Mesenteric fat pad (tissue), 1 donor: ENCODE measurements at regions not wholly inside any gene's neighbourhood (a gene's known extent, or its start where the extent isn't known, plus 50 kb on each side); places are given as distances from the start of the nearest gene placed in this dataset.
"Not testable (repeated sequence)": the region's sequence is repeated elsewhere in the genome, so short reads cannot be mapped to it uniquely, and the experiment has no call there.

Experiments
- DNase-seq: peaks from one replicate; pipeline ENCODE4 v3.0.0-alpha.2; 2020; ENCODE audit warnings: low spot score
- donor health status: DM: yes; HTN: yes; CAD: no.

DNA sequence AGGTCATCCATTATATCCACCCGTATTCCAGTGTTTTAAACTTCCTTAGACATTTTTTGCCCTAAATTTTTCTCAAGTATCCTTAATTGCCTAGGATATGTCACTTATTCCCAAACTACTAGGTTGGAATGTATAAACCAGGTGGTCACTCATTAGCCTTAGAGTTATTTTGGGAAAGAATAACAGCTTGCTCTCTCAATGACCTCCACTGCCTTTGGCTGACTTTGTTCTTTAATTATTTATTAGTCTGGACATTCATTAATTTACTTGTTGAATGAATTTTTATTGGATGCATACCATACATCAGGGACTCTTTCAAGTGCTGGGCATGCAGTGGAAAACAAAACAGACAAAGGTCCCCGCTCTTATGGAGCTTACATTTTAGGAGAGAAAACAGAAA is 609.3 kb upstream of the IGFBP7 start:
- no peak for DNase-seq

DNA sequence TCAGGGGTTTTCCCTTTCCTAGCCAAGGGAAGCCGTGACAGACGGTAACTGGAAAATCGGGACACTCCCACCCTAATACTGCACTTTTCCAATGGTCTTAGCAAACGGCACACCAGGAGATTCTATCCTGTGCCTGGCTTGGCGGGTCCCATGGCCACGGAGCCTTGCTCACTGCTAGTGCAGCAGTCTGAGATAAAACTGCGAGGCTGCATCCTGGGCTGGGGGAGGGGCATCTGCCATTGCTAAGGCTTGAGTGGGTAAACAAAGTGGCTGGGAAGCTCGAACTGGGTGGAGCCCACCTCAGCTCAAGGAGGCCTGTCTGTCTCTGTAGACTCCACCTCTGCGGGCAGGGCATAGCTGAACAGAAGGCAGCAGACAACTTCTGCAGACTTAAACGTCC is 604.1 kb upstream of the IGFBP7 start:
- not testable (repeated sequence) for DNase-seq

DNA sequence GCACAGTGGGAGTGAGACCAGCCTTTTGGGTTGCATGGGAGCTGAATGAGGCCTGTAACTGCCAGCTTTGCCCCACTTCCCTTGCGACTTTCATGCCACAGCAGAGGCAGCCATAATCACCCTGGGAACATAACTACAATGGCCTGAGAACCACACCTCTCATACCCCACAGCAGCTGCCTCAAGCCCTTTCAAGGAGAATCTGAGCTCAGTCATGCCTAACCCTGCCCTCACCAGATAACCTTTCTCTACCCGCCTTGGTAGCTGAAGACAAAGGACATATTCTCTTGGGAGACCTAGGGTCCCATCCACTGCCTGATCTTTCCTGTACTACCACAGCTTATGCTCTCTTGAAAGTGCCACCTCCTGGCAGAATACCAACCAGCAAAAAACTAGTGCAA is 599.9 kb upstream of the IGFBP7 start:
- DNase-seq: no peak

- no peak for DNase-seq
These were observed 581.2 kb upstream of the IGFBP7 start for GRCh38 chr4:57691370-57691769.

- DNase-seq: no peak
These were observed 579.6 kb upstream of the IGFBP7 start for GRCh38 chr4:57689693-57690205.

DNA sequence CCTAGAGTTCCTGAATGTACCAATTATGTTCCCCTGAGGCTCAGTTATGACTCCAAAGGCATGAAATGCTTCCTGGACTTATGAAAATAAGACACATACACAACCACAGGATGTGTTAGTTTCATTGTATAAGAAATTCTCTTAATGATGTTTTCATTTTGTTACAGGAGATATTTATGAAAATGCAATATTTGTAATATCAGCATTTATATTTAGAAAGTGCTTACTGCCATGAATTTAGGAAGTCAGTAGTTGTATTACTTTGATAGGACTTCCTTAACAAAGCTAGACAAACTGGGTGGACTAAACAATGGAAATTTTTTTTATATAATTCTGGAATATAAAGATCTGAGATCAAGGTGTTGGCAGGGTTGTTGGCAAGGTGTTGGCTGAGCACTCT is 572.1 kb upstream of the IGFBP7 start:
- DNase-seq: no peak

- DNase-seq: no peak
These were observed 569.8 kb upstream of the IGFBP7 start for GRCh38 chr4:57679969-57680368.

DNA sequence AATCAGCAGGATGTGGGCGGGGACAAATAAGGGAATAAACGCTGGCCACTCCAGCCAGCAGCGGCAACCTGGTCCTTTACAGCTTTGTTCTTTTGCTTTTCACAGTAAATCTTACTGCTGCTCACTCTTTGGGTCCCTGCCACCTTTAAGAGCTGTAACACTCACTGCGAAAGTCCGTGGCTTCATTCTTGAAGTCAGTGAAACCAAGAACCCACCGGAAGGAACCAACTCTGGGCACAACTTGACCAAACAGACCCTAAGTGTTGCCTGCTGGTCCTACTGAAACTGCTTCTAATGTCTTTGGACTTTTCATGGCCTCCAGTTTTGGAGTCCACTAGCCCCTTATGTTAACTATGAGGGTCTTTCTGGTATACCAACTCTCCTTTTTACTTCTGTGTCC is 566.2 kb upstream of the IGFBP7 start:
- no peak for DNase-seq

DNA sequence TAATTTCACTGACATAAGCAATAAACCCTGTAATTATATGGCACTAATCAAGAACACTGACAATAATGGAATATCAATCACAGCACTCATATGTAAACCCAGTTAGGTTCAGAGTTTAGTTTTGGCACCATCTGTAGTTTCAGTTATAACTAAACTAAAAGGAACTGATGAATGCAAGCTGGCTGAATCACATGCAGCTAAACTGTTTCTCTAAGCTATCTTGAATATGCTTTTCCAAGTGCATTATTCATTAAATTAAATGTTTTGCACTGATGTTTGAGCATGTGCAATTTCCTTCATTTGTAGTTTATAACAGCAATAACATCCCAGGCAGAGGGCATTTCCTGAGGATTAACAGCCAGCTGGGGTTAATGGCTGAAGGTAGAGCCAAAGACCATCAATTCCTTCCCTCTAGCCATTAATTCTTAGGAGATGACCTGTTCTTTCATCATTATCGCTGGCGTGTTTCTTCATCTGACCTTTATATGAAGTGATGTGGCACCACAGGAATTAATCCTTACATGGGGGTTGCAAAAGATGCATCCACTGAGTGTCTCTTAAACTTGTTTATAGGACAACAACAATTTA is 562.8 kb upstream of the IGFBP7 start:
- DNase-seq: no peak

GRCh38 chr4:57668621-57669020 is 558.4 kb upstream of the IGFBP7 start:
- DNase-seq: no peak

- DNase-seq: no peak
These were observed 555.6 kb upstream of the IGFBP7 start for GRCh38 chr4:57665806-57666205.

DNA sequence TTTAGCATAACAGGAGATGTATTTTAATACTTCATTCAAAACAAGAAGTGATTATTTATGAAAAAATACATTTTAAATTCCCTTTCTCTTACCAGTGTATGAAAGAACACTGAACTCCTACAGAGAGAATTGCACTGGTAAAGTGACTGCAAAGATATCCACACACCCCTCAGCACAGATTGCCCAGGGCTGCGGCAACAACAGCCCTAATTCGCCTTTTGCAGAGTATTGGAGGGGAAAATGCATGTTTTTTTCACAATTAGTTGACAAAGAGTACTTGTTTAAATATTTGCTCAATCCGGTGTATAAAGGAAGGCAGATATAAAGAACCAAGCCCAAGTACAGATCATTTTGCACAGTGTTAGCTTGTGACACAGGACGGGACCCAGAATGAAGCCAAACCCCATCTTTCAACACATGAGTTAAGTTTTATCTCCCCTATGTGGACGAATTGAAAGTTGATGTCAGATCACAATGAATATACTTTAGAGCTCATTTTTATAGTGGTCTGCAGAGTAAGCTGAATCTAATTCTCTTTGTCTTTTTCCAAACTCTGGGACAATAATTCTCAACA is 551.4 kb upstream of the IGFBP7 start:
- DNase-seq: no peak

GRCh38 chr4:57658673-57659072 is 548.5 kb upstream of the IGFBP7 start:
- DNase-seq: no peak

DNA sequence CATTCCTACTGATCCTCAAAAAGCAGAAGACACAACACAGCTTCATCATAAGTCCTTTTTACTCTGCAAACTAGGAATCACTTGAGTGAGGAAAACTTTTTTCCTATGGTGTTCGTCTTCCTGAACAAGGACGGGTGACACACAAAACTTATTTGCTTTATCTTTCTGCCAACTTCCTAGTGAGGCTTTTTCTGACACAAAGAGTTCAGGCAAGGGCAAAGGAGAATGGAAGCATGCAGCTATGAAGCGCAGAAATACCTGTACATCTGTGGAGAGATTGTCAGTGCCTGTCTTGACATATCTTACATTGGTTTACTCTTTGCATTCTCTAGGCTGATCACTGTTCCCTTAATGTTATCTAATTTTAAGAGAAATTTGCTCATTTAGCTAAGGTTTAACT is 548.0 kb upstream of the IGFBP7 start:
- DNase-seq: no peak

GRCh38 chr4:57655342-57655741 is 545.2 kb upstream of the IGFBP7 start:
- no peak for DNase-seq

- no peak for DNase-seq
These were observed 542.6 kb upstream of the IGFBP7 start for GRCh38 chr4:57652779-57653178.

DNA sequence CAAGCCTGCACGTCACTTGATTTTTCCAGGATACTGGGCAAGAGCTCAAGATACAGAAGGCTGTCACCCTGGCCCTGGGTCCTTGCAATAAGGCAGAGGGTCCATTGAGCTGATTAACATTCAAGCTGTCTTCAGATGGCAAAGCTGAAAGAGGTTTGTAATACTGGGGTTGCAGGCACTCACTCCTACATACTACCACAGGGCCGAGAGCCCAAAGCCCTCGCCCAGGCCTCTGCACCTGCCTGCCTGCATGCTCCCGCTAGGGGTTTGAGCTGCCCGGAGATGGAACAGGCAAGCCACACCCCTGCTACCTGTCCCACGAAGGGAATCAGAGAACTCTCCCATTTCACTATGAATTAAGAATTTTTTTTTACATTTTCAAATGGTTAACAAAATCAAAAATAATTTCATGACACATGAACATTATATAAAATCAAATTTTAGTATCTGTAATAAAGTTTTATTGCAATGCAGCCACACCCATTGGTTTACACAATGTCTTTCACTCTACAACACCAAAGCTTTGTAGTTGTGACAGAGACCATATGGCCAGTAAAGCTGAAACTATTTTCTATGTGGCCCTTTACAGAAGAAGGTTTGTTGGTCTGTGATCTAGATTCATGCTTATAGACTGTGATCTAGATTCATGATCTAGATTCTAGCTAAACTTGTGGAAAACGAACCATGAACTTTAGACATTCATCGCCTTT is 530.4 kb upstream of the IGFBP7 start:
- DNase-seq: no peak

GRCh38 chr4:57639561-57640382 is 529.6 kb upstream of the IGFBP7 start:
- no peak for DNase-seq

GRCh38 chr4:57635910-57636309 is 525.7 kb upstream of the IGFBP7 start:
- no peak for DNase-seq

DNA sequence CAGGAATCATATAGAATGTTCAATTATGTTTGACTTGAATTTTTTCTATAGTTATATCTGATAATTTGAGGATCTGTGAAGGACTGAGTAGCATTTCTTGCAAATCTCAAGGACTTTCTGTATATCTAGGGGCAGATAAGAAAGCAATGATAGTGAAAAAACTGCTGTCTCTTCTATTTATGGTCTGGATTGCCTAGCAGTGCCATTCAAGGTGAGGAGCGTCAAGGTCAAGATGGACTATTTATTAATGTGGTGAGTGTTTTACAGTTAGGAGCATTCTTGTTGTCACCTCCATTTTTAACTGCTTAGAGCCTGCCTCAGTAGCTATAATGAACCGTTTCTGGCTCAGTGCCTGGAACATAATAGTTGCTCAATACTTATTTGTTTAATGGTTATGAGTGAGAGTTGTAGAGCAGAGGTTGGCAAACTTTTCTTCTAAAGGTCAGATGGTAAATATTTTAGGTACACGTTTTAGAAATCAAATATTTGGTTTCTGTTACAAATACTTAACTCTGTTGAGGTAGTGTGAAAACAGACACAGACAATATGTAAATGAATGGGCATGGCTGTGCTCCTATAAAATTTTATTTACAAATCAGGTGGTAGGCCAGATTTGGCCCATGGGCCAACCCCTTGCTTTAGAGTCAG is 523.2 kb upstream of the IGFBP7 start:
- DNase-seq: no peak

GRCh38 chr4:57632564-57632963 is 522.4 kb upstream of the IGFBP7 start:
- no peak for DNase-seq
